GM20431 (cell line): ENCODE measurements at regions not wholly inside any gene's neighbourhood (a gene's known extent, or its start where the extent isn't known, plus 50 kb on each side); places are given as distances from the start of the nearest gene placed in this dataset.

ENCODE experiments used
- in situ Hi-C: fragments of 300-500 bp; cut with MseI, MboI; formaldehyde crosslinking; loops from one replicate; pipeline ENCODE4 v1.15.0; 2020; ENCODE audit warnings: low sequenced_read_pairs; ENCODE audit not compliant: unreplicated experiment

DNA sequence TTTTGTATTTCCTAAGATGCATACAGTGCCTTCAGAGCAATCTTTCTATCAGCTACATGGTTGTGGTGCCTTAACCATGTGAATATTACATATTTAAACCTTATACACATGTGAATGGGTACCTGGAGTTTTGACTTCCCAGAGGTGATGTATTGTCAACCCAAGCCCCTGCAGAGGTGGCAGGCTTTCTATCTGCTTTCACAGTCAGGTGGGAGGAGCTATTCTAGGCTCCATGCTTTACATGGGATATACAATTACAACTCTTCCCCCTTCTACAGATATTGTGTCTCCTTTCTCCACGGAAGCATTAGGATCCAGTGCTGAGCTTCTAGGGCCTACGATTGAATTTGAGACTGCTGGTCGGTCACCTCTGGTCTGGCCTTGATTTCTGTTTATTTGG is 89.8 kb upstream of the TUT7 start:
- in situ Hi-C loops = loop anchor here (25.0 kb wide), 1 partner anchor 868 kb away; no protein-coding TSS in a partner anchor

DNA sequence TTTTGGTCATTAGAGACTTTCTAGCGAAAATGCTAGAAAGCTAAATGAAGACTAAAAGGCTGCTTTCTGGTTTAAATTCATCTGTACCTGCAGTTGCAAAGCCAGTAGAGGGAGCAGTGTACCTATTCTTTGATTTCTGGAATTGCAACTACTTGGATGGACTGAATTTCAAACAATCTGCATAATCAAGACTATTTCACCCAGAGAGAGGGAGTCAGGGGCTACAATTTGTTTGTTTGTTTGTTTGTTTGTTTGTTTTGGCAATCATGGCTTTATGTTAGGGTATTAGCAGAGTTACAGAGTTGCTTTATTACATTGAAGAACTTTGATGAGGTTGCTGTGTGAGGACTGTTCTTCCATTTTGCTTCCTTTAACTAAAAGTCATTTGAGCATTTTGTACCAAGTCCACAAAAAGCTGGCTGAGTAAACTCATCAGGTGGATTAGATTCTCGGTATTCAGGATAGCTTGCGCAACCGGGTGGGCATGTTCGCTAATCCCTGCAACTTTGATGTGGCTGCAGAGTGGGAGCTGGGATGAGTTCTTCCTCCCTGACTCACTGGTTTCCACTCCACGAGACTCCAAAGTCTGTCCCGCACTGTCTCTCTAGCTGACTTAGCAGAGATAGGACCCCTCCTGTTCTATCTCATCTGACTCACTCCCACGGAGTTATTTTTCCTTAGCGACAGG is 80.0 kb upstream of the TUT7 start:
- in situ Hi-C loops = loop anchor here (25.0 kb wide), 1 partner anchor 878 kb away; no protein-coding TSS in a partner anchor

DNA sequence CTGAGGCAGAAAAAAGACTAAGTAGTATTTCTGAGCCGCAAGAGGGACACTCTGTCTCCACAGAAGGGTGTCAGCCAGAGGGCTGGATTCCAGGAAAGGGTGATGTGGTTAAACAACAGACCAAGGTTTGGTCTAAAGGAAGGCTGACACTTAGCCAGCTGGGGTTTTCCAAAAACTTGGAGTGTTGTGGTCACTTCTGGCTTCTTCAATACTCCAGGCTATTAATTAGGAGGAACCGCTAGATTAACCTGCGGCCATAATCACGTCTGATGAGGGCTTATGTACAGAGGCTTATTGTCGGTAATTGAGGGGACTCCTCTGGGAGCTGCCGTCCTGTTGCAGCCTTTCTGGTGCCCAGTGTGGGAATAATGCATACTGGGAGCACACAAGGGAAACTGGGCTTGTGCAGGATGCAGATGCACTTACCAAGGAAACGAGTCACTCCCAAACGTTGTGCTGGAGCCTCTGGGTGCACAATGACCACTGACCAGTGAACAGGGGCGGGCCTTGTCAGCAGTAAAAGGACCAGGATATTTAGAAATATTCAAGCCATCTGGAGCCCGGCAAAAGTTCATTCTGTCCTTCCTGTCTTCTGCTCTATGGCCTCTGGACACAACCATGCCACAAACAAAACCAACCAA is 70.2 kb upstream of the TUT7 start:
- in situ Hi-C loops = no loop called here

DNA sequence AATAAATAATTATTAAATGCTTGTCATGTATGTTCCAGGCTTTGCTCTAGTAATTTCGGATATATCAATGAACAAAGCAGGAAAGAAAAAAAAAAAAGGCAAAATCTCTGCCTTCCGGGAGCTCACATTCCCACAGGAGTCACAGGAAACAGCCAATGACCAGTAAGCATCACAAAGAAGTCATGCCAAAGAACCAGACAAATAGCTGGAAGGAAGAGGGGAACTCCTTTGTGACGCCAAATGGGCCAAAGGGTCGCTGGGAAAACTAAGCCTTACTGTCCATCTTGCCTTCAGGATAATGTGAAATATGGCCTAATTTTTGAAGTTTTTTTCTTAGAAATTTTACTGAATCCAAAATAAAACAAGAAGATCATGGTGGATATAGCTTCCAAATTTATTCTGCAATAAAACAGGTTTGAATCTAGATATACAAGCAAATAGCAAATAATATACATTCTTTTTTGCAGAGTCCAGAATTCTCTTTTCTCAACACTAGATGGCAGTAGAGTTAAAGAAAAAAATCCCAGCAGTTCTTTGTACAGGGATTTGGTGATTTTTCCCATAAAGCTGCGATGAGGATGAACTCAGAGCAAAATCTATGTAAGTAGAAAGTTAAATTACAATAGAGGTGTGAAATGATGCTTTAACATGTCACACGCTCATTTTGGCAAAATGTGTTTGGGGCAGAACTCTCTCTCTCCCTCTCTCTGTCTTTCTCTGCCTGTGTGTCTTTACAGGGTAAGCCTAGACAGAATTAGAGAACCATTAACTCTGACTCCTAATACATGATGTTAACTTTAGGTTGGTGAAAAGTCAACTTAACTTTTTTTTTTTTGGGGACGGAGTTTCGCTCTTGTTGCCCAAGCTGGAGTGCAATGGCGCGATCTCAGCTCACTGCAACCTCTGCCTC is 60.0 kb upstream of the TUT7 start:
- in situ Hi-C loops = no loop called here

DNA sequence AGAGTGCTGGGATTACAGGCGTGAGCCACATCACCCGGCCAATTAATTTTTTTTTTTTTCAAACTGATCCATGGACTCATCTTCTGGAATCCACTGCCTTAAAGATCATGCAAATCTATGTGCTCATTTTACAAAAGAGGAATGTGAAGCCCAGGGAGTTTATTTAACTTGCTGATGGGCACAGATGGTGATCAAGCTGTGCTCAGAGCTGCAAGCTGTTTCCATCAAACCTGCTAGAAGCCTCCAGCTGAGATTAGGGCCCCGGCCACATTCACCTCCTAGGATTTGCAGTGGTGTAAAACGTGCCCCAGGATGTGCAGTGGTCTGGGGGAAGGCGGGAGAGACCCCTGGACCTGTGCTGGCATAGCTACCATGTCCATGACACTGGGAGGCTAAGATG is 56.1 kb upstream of the TUT7 start:
- in situ Hi-C loops = no loop called here

DNA sequence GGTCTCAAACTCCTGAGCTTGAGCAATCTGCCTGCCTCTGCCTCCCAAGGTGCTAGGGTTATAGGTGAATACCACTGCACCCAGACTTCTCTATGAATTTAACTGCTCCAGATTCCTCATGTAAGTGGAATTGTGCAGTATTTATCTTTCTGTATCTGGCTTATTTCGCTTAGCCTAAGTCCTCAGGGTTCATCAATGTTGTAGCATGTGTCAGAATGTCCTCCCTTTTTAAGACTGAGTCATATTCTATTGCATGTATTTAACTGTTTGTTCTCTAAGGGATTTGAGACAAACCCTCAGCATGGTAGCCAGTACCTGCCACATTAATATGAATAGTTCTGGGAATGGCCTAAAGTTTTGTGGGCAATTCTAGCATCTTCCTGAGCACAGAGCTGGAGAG is 53.9 kb upstream of the TUT7 start:
- in situ Hi-C loops = no loop called here

DNA sequence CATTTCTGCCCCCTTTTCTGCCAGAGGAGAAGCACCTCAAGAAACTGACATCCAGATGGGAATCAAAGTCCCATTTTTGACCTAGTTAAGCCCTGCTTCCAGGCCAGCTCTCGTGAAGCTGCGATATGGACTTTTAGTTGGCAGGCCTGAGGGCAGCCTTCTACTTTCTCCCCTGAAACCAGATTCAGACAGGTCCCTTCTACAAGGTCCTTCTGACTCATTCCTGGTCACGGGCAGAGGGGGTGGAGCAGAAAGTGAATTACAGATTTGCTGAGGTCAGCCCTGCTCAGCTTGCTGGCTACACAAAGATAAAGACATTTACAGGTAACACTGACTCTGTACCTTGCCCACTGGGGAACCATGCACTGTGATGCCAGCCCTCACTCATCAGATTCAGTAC is 52.8 kb upstream of the TUT7 start:
- in situ Hi-C loops = no loop called here

DNA sequence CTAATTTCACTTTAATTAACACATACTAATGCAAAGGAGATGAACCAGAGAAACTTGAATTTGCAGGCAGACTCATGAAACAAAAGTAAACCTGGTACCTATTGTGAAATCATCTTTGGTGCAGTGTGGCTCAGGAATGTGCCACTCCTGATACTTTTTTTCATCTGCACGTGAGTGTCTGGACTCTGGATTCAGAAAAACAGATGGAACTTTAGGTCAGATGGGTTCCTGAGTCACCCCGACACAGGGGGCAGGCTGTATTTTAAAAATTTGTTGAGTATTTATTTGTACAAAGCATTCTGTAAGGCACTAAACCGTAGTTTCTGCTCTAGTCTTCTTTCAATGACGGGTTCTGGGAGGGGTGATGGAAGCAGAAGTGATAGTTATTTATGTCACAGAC is 52.2 kb upstream of the TUT7 start:
- in situ Hi-C loops = no loop called here

DNA sequence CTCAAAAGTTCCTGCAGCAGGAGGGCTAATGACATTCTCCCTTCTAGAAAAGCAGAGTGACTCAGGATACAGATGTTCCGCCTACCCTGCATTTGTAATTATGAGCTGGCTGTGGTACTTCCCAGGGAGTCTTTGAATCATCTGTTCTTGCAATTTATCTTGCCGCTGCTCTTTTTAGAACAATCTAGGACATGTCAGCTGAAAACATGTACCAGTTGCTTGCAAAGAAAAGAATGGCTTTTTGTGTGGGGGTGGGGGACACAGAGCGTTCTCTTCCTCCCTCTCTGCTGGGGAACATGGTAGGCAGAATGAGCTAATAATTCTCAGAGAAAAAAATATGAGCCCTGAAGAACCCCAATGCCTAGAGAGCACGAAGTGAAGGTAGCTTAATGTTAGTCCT is 51.7 kb upstream of the TUT7 start:
- in situ Hi-C loops = no loop called here

DNA sequence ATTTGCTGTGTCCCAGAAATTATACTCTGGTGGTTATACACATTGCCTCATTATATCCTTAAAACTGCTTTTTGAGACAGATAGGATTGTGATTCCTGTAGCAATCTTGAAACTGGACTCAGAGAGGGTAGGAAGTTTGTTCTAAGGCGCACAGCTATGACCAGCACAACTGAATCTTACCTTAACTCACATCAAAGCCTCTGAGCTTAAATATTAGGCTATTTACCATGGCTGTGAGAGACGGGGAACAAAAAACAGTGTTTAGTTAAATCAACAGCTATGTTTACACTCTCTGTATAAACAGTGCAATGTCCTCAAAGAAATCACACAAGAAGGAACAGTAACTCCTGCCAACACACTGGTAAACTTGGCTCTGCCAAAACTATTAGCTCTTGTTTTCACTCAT is 50.9 kb upstream of the TUT7 start:
- in situ Hi-C loops = no loop called here
